ENCODE measurements at regions not wholly inside any gene's neighbourhood (a gene's known extent, or its start where the extent isn't known, plus 50 kb on each side); places are given as distances from the start of the nearest gene placed in this dataset.

DNA sequence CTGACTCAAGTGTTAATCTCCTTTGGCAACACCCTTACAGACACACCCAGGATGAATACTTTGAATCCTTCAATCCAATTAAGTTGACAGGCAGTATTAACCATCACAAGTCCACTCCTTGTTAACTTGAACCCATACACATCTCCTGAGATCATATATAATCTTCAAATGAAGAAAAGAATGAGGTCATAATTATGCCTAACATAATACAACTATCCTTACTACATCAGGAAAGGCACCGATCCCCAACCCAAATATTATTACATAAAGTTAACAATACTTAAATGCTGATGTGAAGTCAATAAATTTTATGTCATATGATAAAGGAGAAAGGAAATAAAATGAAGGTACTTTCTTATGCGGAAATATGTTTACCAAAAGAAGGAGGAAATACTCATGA is 649.9 kb downstream of the KCNJ2 start:
- TF ChIP-seq, protein P1, sequence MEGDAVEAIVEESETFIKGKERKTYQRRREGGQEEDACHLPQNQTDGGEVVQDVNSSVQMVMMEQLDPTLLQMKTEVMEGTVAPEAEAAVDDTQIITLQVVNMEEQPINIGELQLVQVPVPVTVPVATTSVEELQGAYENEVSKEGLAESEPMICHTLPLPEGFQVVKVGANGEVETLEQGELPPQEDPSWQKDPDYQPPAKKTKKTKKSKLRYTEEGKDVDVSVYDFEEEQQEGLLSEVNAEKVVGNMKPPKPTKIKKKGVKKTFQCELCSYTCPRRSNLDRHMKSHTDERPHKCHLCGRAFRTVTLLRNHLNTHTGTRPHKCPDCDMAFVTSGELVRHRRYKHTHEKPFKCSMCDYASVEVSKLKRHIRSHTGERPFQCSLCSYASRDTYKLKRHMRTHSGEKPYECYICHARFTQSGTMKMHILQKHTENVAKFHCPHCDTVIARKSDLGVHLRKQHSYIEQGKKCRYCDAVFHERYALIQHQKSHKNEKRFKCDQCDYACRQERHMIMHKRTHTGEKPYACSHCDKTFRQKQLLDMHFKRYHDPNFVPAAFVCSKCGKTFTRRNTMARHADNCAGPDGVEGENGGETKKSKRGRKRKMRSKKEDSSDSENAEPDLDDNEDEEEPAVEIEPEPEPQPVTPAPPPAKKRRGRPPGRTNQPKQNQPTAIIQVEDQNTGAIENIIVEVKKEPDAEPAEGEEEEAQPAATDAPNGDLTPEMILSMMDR (IDR thresholded peaks at IDR 0.05; ENCODE audit: low read length) = no peak
- TF ChIP-seq EZH2 (IDR thresholded peaks at IDR 0.05; ENCODE audit: borderline replicate concordance, low read length) = no peak

Data from OCI-LY1 (cell line).